Vagina (tissue), 2 donors: ENCODE measurements at regions not wholly inside any gene's neighbourhood (a gene's known extent, or its start where the extent isn't known, plus 50 kb on each side); places are given as distances from the start of the nearest gene placed in this dataset.

Experiments used
- DNase-seq, 2 donors: peaks; one replicate each; pipeline ENCODE4 v3.0.0-alpha.2; 2017; ENCODE audit errors: extremely low spot score in 2 of 2
- H3K27ac ChIP-seq: fragments of 200-600 bp; sonication (generic); one replicate; pipeline ENCODE4 v1.5.1; 2019
- H3K27me3 ChIP-seq: fragments of 200-600 bp; sonication (generic); one replicate; pipeline ENCODE4 v1.5.1; 2019
- H3K36me3 ChIP-seq, 2 donors: fragments of 200-600 bp; sonication (generic); one replicate each; pipeline ENCODE4 v1.5.1; 2017 to 2019
- H3K4me1 ChIP-seq: fragments of 200-600 bp; sonication (generic); one replicate; pipeline ENCODE4 v1.5.1; 2019
- H3K4me3 ChIP-seq, 2 donors: fragments of 200-600 bp; sonication (generic); 1 replicate in 1 of 2; 2 replicates in 1 of 2; pipeline ENCODE4 v1.5.1; 2016 to 2019
- H3K9me3 ChIP-seq: fragments of 200-600 bp; sonication (generic); one replicate; pipeline ENCODE4 v1.5.1; 2019
- CTCF ChIP-seq, 3 experiments: fragments of 450-650 bp in 2 of 3; fragments of 200-600 bp in 1 of 3; sonication (generic) in 1 of 3; IDR thresholded peaks; one replicate each; pipeline ENCODE4 v1.5.1; 2017 to 2019; ENCODE audit warnings: antibody characterized with exemption in 3 of 3, mild to moderate bottlenecking in 2 of 3, moderate library complexity in 2 of 3
- POLR2A ChIP-seq, 2 donors: fragments of 450-650 bp; IDR thresholded peaks; one replicate each; pipeline ENCODE4 v1.6.1; 2017; ENCODE audit warnings: antibody characterized with exemption in 2 of 2, mild to moderate bottlenecking in 2 of 2, moderate library complexity in 2 of 2
- POLR2AphosphoS5 ChIP-seq, 2 donors: sonication (generic); formaldehyde crosslinking; IDR thresholded peaks; one replicate each; pipeline ENCODE4 v1.9.0; 2017; ENCODE audit warnings: antibody characterized with exemption in 2 of 2, mild to moderate bottlenecking in 2 of 2, low read depth in 1 of 2; ENCODE audit not compliant: insufficient read depth in 1 of 2
- intact Hi-C: fragments of 100-400 bp; cut with DNase I; formaldehyde crosslinking; loops from one replicate; pipeline ENCODE4 v1.15.1; 2023

- Histone ChIP-seq H3K9me3 (no peaks in the 10 kb centered on the region), H3K4me1 (no peaks in the 10 kb centered on the region), H3K36me3 (no peaks in the 10 kb centered on the region), H3K27ac (no peak overlapping the region), H3K4me3 (no peak overlapping the region), H3K27me3 (no peaks in the 10 kb centered on the region)
- intact Hi-C loops, result no loop called here
- DNase-seq, result no peak
- no peak for TF ChIP-seq CTCF (IDR thresholded peaks at IDR 0.05)
- TF ChIP-seq POLR2AphosphoS5 (IDR thresholded peaks at IDR 0.05; ENCODE audit: insufficient read depth in 1 of 2, low read depth in 1 of 2), result no peak
- no peak for TF ChIP-seq POLR2A (IDR thresholded peaks at IDR 0.05)
These were observed 1439.6 kb upstream of the ACO1 start for GRCh38 chr9:30944741-30945280.

- TF ChIP-seq CTCF (IDR thresholded peaks at IDR 0.05) (no peak), POLR2A (IDR thresholded peaks at IDR 0.05) (no peak), POLR2AphosphoS5 (IDR thresholded peaks at IDR 0.05; ENCODE audit: insufficient read depth in 1 of 2, low read depth in 1 of 2) (no peak)
- Histone ChIP-seq H3K27ac (no peak overlapping the region), H3K4me3 (no peak overlapping the region), H3K36me3 (no peaks in the 10 kb centered on the region), H3K27me3 (no peaks in the 10 kb centered on the region), H3K4me1 (no peaks in the 10 kb centered on the region), H3K9me3 (no peaks in the 10 kb centered on the region)
- intact Hi-C loops, result no loop called here
- DNase-seq, result no peak
These were observed 1420.1 kb upstream of the ACO1 start for GRCh38 chr9:30964332-30964731.

- H3K36me3 ChIP-seq, result no peaks in the 10 kb centered on the region
- TF ChIP-seq CTCF (IDR thresholded peaks at IDR 0.05), result no peak
- no peak for TF ChIP-seq POLR2A (IDR thresholded peaks at IDR 0.05)
- TF ChIP-seq POLR2AphosphoS5 (IDR thresholded peaks at IDR 0.05; ENCODE audit: insufficient read depth in 1 of 2, low read depth in 1 of 2), result no peak
- H3K4me1 ChIP-seq, result no peaks in the 10 kb centered on the region
- DNase-seq, result no peak
- no peaks in the 10 kb centered on the region for H3K9me3 ChIP-seq
- H3K27me3 ChIP-seq, result no peaks in the 10 kb centered on the region
- H3K4me3 ChIP-seq, result no peak overlapping the region
- intact Hi-C loops, result no loop called here
- H3K27ac ChIP-seq, result no peak overlapping the region
These were observed 1417.0 kb upstream of the ACO1 start for GRCh38 chr9:30967476-30967875.

GRCh38 chr9:30970186-30970585 lies 1414.3 kb upstream of the ACO1 start:
- no peaks in the 10 kb centered on the region for H3K36me3 ChIP-seq
- no peak overlapping the region for H3K4me3 ChIP-seq
- no peak for TF ChIP-seq POLR2A (IDR thresholded peaks at IDR 0.05)
- no peak overlapping the region for H3K27ac ChIP-seq
- no peak for DNase-seq
- H3K27me3 ChIP-seq, result no peaks in the 10 kb centered on the region
- no peaks in the 10 kb centered on the region for H3K4me1 ChIP-seq
- intact Hi-C loops, result no loop called here
- no peaks in the 10 kb centered on the region for H3K9me3 ChIP-seq

GRCh38 chr9:30970812-30971211 lies 1413.6 kb upstream of the ACO1 start:
- Histone ChIP-seq H3K27me3 (no peaks in the 10 kb centered on the region), H3K4me1 (no peaks in the 10 kb centered on the region), H3K4me3 (no peak overlapping the region), H3K9me3 (no peaks in the 10 kb centered on the region), H3K27ac (no peak overlapping the region), H3K36me3 (no peaks in the 10 kb centered on the region)
- no peak for DNase-seq
- no peak for TF ChIP-seq CTCF (IDR thresholded peaks at IDR 0.05)
- no peak for TF ChIP-seq POLR2A (IDR thresholded peaks at IDR 0.05)
- no peak for TF ChIP-seq POLR2AphosphoS5 (IDR thresholded peaks at IDR 0.05; ENCODE audit: insufficient read depth in 1 of 2, low read depth in 1 of 2)
- intact Hi-C loops, result no loop called here
